ENCODE measurements at regions not wholly inside any gene's neighbourhood (a gene's known extent, or its start where the extent isn't known, plus 50 kb on each side); places are given as distances from the start of the nearest gene placed in this dataset.

GRCh38 chr5:20608567-20608966 is 620.6 kb upstream of the CDH18 start:
- DNase-seq (ENCODE audit: low spot score) = no peak
- BruUV-seq (replicated peaks) = no TSS peak
- intact Hi-C loops (cut with micrococcal nuclease; ENCODE audit: unreplicated experiment) = no loop called here
- Histone ChIP-seq H3K9me3 (ENCODE audit: low read depth, low read length, poor library complexity, severe bottlenecking) (no peaks in the 10 kb centered on the region), H3K4me1 (ENCODE audit: insufficient read depth, low read length, poor library complexity, severe bottlenecking) (peaks cover 12% of the 10 kb centered on the region), H3K27me3 (replicated peaks; ENCODE audit: insufficient read depth, low read depth, low read length, poor library complexity) (no peaks in the 10 kb centered on the region), H3K4me3 (ENCODE audit: low read depth, low read length, poor library complexity, severe bottlenecking) (no peak overlapping the region), H3K36me3 (ENCODE audit: insufficient read depth, low read length, poor library complexity, severe bottlenecking) (no peaks in the 10 kb centered on the region), H3K27ac (ENCODE audit: low read depth, low read length, poor library complexity, severe bottlenecking) (no peak overlapping the region)
- CTCF ChIA-PET = no interaction called here
- TF ChIP-seq, protein P1, sequence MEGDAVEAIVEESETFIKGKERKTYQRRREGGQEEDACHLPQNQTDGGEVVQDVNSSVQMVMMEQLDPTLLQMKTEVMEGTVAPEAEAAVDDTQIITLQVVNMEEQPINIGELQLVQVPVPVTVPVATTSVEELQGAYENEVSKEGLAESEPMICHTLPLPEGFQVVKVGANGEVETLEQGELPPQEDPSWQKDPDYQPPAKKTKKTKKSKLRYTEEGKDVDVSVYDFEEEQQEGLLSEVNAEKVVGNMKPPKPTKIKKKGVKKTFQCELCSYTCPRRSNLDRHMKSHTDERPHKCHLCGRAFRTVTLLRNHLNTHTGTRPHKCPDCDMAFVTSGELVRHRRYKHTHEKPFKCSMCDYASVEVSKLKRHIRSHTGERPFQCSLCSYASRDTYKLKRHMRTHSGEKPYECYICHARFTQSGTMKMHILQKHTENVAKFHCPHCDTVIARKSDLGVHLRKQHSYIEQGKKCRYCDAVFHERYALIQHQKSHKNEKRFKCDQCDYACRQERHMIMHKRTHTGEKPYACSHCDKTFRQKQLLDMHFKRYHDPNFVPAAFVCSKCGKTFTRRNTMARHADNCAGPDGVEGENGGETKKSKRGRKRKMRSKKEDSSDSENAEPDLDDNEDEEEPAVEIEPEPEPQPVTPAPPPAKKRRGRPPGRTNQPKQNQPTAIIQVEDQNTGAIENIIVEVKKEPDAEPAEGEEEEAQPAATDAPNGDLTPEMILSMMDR (conservative IDR thresholded peaks at IDR 0.05; ENCODE audit: low read depth, low read length) = no peak
- POLR2A ChIA-PET (ENCODE audit: low non-redundant PET) = no interaction called here

DNA sequence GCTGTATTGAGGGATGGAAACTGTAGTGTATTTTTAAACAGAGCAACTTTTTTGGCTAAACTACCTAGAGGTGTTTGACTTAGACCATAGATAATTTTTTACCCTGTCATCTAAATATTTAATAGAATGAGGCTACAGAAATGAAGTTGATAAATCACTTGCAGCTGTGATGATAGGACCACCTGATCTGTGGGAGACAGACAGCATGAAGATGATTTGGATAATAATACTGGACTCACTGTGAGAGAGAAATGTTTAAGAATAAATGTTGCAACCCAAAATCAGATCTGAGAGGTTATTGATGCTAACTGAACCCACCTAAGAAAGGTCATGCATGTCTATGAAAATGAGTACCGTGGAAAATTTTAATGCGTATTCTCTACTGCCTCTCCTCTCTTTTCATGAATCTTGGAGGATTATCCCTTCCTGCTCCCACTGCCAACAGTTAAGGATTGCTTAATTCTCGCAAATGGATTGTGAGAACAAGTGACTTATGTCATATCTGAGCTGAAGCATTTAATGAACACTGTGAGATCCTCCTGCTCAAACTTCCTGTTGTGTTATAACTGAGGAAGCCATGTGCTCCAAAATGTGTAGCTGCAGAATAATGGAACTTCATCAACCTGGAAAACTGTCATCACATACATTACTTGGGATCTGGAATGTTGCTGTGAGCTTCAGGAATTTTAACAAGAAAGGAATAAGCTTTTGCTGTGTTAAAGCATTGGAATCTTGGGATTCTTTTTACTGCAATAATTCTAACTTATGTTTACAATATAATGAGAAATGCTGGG is 617.9 kb upstream of the CDH18 start:
- CTCF ChIA-PET = no interaction called here

GRCh38 chr5:20604992-20605391 is 617.0 kb upstream of the CDH18 start:
- peaks cover 12% of the 10 kb centered on the region for H3K4me1 ChIP-seq (ENCODE audit: insufficient read depth, low read length, poor library complexity, severe bottlenecking)
- no TSS peak for BruUV-seq (replicated peaks)
- ChIA-PET POLR2A (ENCODE audit: low non-redundant PET) (no interaction called here), CTCF (no interaction called here)
- intact Hi-C loops (cut with micrococcal nuclease; ENCODE audit: unreplicated experiment) = no loop called here
- no peak for TF ChIP-seq EZH2 (IDR thresholded peaks at IDR 0.05; ENCODE audit: borderline replicate concordance, low read depth, low read length, poor library complexity, severe bottlenecking)
- TF ChIP-seq, protein P1 (conservative IDR thresholded peaks at IDR 0.05; ENCODE audit: low read depth, low read length) = no peak
- no peak for DNase-seq (ENCODE audit: low spot score)
- H3K4me3 ChIP-seq (ENCODE audit: low read depth, low read length, poor library complexity, severe bottlenecking) = no peak overlapping the region
- no peaks in the 10 kb centered on the region for H3K9me3 ChIP-seq (ENCODE audit: low read depth, low read length, poor library complexity, severe bottlenecking)
- H3K27me3 ChIP-seq (replicated peaks; ENCODE audit: insufficient read depth, low read depth, low read length, poor library complexity) = no peaks in the 10 kb centered on the region
- H3K36me3 ChIP-seq (ENCODE audit: insufficient read depth, low read length, poor library complexity, severe bottlenecking) = no peaks in the 10 kb centered on the region
- no peak overlapping the region for H3K27ac ChIP-seq (ENCODE audit: low read depth, low read length, poor library complexity, severe bottlenecking)

More for the DNA sequence above, 617.9 kb upstream of the CDH18 start:
- peak; percentile 66 for DNase-seq (ENCODE audit: low spot score)
- TF ChIP-seq, protein P1 (conservative IDR thresholded peaks at IDR 0.05; ENCODE audit: low read depth, low read length) = no peak
- no peak for TF ChIP-seq EZH2 (IDR thresholded peaks at IDR 0.05; ENCODE audit: borderline replicate concordance, low read depth, low read length, poor library complexity, severe bottlenecking)
- H3K9me3 ChIP-seq (ENCODE audit: low read depth, low read length, poor library complexity, severe bottlenecking) = no peaks in the 10 kb centered on the region
- no TSS peak for BruUV-seq (replicated peaks)
- intact Hi-C loops (cut with micrococcal nuclease; ENCODE audit: unreplicated experiment) = no loop called here
- no peak overlapping the region for H3K4me3 ChIP-seq (ENCODE audit: low read depth, low read length, poor library complexity, severe bottlenecking)
- no peaks in the 10 kb centered on the region for H3K27me3 ChIP-seq (replicated peaks; ENCODE audit: insufficient read depth, low read depth, low read length, poor library complexity)
- no peak overlapping the region for H3K27ac ChIP-seq (ENCODE audit: low read depth, low read length, poor library complexity, severe bottlenecking)
- POLR2A ChIA-PET (ENCODE audit: low non-redundant PET) = no interaction called here
- peaks cover 12% of the 10 kb centered on the region for H3K4me1 ChIP-seq (ENCODE audit: insufficient read depth, low read length, poor library complexity, severe bottlenecking)
- no peaks in the 10 kb centered on the region for H3K36me3 ChIP-seq (ENCODE audit: insufficient read depth, low read length, poor library complexity, severe bottlenecking)

Measured in A673 (cell line).